HEK293T (cell line): ENCODE measurements at regions not wholly inside any gene's neighbourhood (a gene's known extent, or its start where the extent isn't known, plus 50 kb on each side); places are given as distances from the start of the nearest gene placed in this dataset.

Experiments used
- ARNT ChIP-seq: fragments of 450-650 bp; IDR thresholded peaks from 2 replicates; pipeline ENCODE4 v1.6.1; 2017; ENCODE audit warnings: mild to moderate bottlenecking
- ELF4 ChIP-seq: fragments of 450-650 bp; IDR thresholded peaks from 2 replicates; pipeline ENCODE4 v1.6.1; 2017; ENCODE audit warnings: antibody characterized with exemption
- FOXA1 ChIP-seq: fragments of 450-650 bp; IDR thresholded peaks from 2 replicates; pipeline ENCODE4 v1.6.1; 2016; ENCODE audit warnings: mild to moderate bottlenecking
- FOXK2 ChIP-seq: fragments of 450-650 bp; IDR thresholded peaks from 2 replicates; pipeline ENCODE4 v1.6.1; 2016; ENCODE audit warnings: mild to moderate bottlenecking
- FOXM1 ChIP-seq: fragments of 450-650 bp; IDR thresholded peaks from 2 replicates; pipeline ENCODE4 v1.6.1; 2017; ENCODE audit warnings: mild to moderate bottlenecking, borderline replicate concordance
- HDGF ChIP-seq: fragments of 450-650 bp; IDR thresholded peaks from 2 replicates; pipeline ENCODE4 v1.6.1; 2017; ENCODE audit warnings: antibody characterized with exemption, borderline replicate concordance
- L3MBTL2 ChIP-seq: fragments of 450-650 bp; conservative IDR thresholded peaks from 2 replicates; pipeline ENCODE4 v1.6.1; 2016; ENCODE audit warnings: mild to moderate bottlenecking
- LEF1 ChIP-seq: fragments of 450-650 bp; IDR thresholded peaks from 2 replicates; pipeline ENCODE4 v1.6.1; 2017; ENCODE audit warnings: mild to moderate bottlenecking, borderline replicate concordance
- NFRKB ChIP-seq: fragments of 450-650 bp; IDR thresholded peaks from 2 replicates; pipeline ENCODE4 v1.6.1; 2016; ENCODE audit warnings: mild to moderate bottlenecking, moderate library complexity
- SP1 ChIP-seq: fragments of 450-650 bp; IDR thresholded peaks from 2 replicates; pipeline ENCODE4 v1.6.1; 2017
- SUZ12 ChIP-seq: fragments of 450-650 bp; IDR thresholded peaks from 2 replicates; pipeline ENCODE4 v1.6.1; 2016; ENCODE audit warnings: mild to moderate bottlenecking
- TARDBP ChIP-seq: fragments of 450-650 bp; IDR thresholded peaks from 2 replicates; pipeline ENCODE4 v1.6.1; 2016
- ZNF384 ChIP-seq: fragments of 450-650 bp; IDR thresholded peaks from 2 replicates; pipeline ENCODE4 v1.6.1; 2016

GRCh38 chr13:106241974-106242953, 293.2 kb downstream of the EFNB2 start:
- TF ChIP-seq FOXM1 (no peak), SP1 (no peak), FOXA1 (no peak), SUZ12 (no peak), NFRKB (no peak), FOXK2 (no peak), TARDBP (no peak), ELF4 (no peak), HDGF (no peak), L3MBTL2 (no peak), ARNT (no peak), ZNF384 (no peak), LEF1 (no peak)
